MCF 10A (cell line): ENCODE measurements at regions not wholly inside any gene's neighbourhood (a gene's known extent, or its start where the extent isn't known, plus 50 kb on each side); places are given as distances from the start of the nearest gene placed in this dataset.
"Not testable (repeated sequence)": the region's sequence is repeated elsewhere in the genome, so short reads cannot be mapped to it uniquely, and the experiment has no call there.

Experiments used
- BruUV-seq: library from RNA; stranded (reverse); fragments of 400-500 nt; replicated peaks from 2 replicates; lab custom pipeline; 2021; lab: Mats Ljungman, UMichigan
- CTCF ChIA-PET: fragments of 300-600 bp; sonication (Branson Sonifier 250); formaldehyde crosslinking; extraction: SDS; loops from one replicate; lab custom pipeline; 2021; ENCODE audit warnings: antibody characterized with exemption, inconsistent platforms; lab: Yijun Ruan, JAX
- POLR2A ChIA-PET: fragments of 300-600, 350-650 bp; sonication (Branson Sonifier 250); formaldehyde crosslinking; extraction: SDS; loops from one replicate; lab custom pipeline; 2020; ENCODE audit warnings: antibody characterized with exemption, inconsistent platforms; lab: Yijun Ruan, JAX
- DNase-seq: peaks from one replicate; pipeline ENCODE4 v3.0.0-alpha.2; 2018; ENCODE audit not compliant: unreplicated experiment
- H3K27ac Mint-ChIP-seq: one replicate; pipeline ENCODE4 v1.8.0; 2022; ENCODE audit warnings: mild to moderate bottlenecking, low read depth, mixed read lengths; ENCODE audit not compliant: unreplicated experiment
- H3K27me3 Mint-ChIP-seq: one replicate; pipeline ENCODE4 v1.8.0; 2022; ENCODE audit warnings: mixed read lengths; ENCODE audit not compliant: insufficient read depth, unreplicated experiment
- H3K36me3 Mint-ChIP-seq: one replicate; pipeline ENCODE4 v1.8.0; 2022; ENCODE audit warnings: mild to moderate bottlenecking, moderate library complexity, mixed read lengths; ENCODE audit not compliant: insufficient read depth, unreplicated experiment
- H3K4me1 Mint-ChIP-seq: one replicate; pipeline ENCODE4 v1.8.0; 2022; ENCODE audit warnings: mixed read lengths; ENCODE audit not compliant: insufficient read depth, unreplicated experiment
- H3K4me3 Mint-ChIP-seq: one replicate; pipeline ENCODE4 v1.8.0; 2022; ENCODE audit warnings: mild to moderate bottlenecking, moderate library complexity, mixed read lengths; ENCODE audit not compliant: unreplicated experiment
- H3K9me3 Mint-ChIP-seq: one replicate; pipeline ENCODE4 v1.8.0; 2022; ENCODE audit warnings: mixed read lengths; ENCODE audit not compliant: unreplicated experiment
- CTCF ChIP-seq: fragments of 200-600 bp; IDR thresholded peaks from one replicate; pipeline ENCODE4 v1.8.0; 2022; ENCODE audit warnings: antibody characterized with exemption, mild to moderate bottlenecking; ENCODE audit not compliant: unreplicated experiment
- intact Hi-C: fragments of 100-400 bp; cut with micrococcal nuclease; formaldehyde crosslinking; loops from 2 replicates; pipeline ENCODE4 v1.14.1; 2022

- H3K27ac Mint-ChIP-seq, result no peak overlapping the region
- no peaks in the 10 kb centered on the region for H3K4me1 Mint-ChIP-seq
- H3K27me3 Mint-ChIP-seq, result peaks cover 37% of the 10 kb centered on the region
- no TSS peak for BruUV-seq
- ChIA-PET POLR2A (no interaction called here), CTCF (no interaction called here)
- no peak overlapping the region for H3K4me3 Mint-ChIP-seq
- no peaks in the 10 kb centered on the region for H3K36me3 Mint-ChIP-seq
- intact Hi-C loops, result no loop called here
- DNase-seq, result no peak
- H3K9me3 Mint-ChIP-seq, result peaks cover 12% of the 10 kb centered on the region
- TF ChIP-seq CTCF, result no peak
These were observed 133.7 kb upstream of the HSF2 start for GRCh38 chr6:122265755-122266154.

- ChIA-PET CTCF (interaction anchor here (0.6 kb wide), 1 partner anchor 344 kb away, joined by 3 read pairs; no protein-coding TSS in a partner anchor), POLR2A (no interaction called here)
- intact Hi-C loops, result no loop called here
- peaks cover 36% of the 10 kb centered on the region for H3K27me3 Mint-ChIP-seq
- DNase-seq, result no peak
- no peak overlapping the region for H3K27ac Mint-ChIP-seq
- H3K9me3 Mint-ChIP-seq, result peaks cover 12% of the 10 kb centered on the region
- no peak overlapping the region for H3K4me3 Mint-ChIP-seq
- no peaks in the 10 kb centered on the region for H3K36me3 Mint-ChIP-seq
- TF ChIP-seq CTCF, result no peak
- no peaks in the 10 kb centered on the region for H3K4me1 Mint-ChIP-seq
- no TSS peak for BruUV-seq
These were observed 131.1 kb upstream of the HSF2 start for GRCh38 chr6:122268394-122268793.

DNA sequence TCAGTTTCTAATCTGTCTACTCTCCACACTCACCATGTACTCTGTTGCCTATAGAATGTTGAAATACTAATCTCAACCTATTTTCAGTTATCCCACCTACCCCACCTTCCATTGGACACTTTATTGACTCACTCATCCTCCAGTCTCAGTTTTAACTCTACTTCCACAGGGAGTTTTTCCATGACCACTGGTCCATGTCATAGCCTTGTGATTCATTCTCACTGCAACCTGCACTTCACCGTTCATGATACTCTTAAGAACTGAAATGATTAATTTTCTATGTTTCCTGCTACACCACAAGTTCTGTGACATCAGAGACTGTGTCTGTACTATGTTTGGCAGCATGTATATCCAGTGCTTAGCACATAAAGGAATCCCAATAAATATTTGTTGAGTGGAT, 122.8 kb upstream of the HSF2 start:
- Mint-ChIP-seq H3K4me1 (no peaks in the 10 kb centered on the region), H3K27ac (no peak overlapping the region), H3K4me3 (no peak overlapping the region), H3K27me3 (peaks cover 46% of the 10 kb centered on the region), H3K36me3 (no peaks in the 10 kb centered on the region), H3K9me3 (no peaks in the 10 kb centered on the region)
- ChIA-PET CTCF (no interaction called here), POLR2A (no interaction called here)
- intact Hi-C loops, result no loop called here
- no peak for DNase-seq
- TF ChIP-seq CTCF, result no peak
- BruUV-seq, result no TSS peak

GRCh38 chr6:122280105-122281021, 119.1 kb upstream of the HSF2 start:
- H3K4me1 Mint-ChIP-seq, BruUV-seq, DNase-seq, intact Hi-C loops, POLR2A ChIA-PET, H3K27ac Mint-ChIP-seq, H3K9me3 Mint-ChIP-seq, H3K36me3 Mint-ChIP-seq, H3K4me3 Mint-ChIP-seq: not testable (repeated sequence)
- H3K27me3 Mint-ChIP-seq, result peaks cover 59% of the 10 kb centered on the region
- CTCF ChIA-PET, result interaction anchor here (1.1 kb wide), 1 partner anchor 11 kb away, joined by 3 read pairs; no protein-coding TSS in a partner anchor
